D721Med (cell line): ENCODE measurements at regions not wholly inside any gene's neighbourhood (a gene's known extent, or its start where the extent isn't known, plus 50 kb on each side); places are given as distances from the start of the nearest gene placed in this dataset.

Experiments used
- DNase-seq: peaks from one replicate; pipeline ENCODE4 v3.0.0; 2011; ENCODE audit warnings: low spot score; ENCODE audit not compliant: insufficient read length
- FAIRE-seq: peaks from 2 replicates; lab custom pipeline; 2011; peaks lifted over from hg19 to GRCh38; lab: Jason Lieb, UNC
- TF ChIP-seq, protein P1 (sequence below): IDR thresholded peaks from 2 replicates; pipeline ENCODE4 v1.5.1; 2012; ENCODE audit warnings: mild to moderate bottlenecking, control low read depth; ENCODE audit not compliant: insufficient read depth; ENCODE audit errors: missing control alignments

GRCh38 chr18:71865888-71866287 is 678.3 kb downstream of the CBLN2 start:
- TF ChIP-seq, protein P1, sequence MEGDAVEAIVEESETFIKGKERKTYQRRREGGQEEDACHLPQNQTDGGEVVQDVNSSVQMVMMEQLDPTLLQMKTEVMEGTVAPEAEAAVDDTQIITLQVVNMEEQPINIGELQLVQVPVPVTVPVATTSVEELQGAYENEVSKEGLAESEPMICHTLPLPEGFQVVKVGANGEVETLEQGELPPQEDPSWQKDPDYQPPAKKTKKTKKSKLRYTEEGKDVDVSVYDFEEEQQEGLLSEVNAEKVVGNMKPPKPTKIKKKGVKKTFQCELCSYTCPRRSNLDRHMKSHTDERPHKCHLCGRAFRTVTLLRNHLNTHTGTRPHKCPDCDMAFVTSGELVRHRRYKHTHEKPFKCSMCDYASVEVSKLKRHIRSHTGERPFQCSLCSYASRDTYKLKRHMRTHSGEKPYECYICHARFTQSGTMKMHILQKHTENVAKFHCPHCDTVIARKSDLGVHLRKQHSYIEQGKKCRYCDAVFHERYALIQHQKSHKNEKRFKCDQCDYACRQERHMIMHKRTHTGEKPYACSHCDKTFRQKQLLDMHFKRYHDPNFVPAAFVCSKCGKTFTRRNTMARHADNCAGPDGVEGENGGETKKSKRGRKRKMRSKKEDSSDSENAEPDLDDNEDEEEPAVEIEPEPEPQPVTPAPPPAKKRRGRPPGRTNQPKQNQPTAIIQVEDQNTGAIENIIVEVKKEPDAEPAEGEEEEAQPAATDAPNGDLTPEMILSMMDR: no peak
- DNase-seq (no peak), FAIRE-seq (no peak)

DNA sequence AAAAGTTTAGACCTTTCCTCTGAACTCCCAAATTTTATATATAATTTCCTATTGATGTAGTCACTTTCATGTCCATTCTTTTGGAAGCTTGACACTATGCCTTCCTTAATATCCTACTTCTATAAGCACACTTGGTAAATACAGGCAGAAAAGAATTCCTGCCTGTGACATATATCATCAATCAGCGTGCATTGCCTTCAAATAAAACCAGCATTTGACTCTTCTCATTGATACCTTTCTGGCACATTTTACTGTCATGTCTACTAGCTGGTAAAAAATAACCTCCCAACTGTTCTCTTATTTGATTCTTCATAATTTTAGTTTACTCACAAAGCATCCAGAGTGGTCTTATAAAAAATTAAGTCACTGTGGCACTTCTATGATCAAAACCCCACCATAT is 693.5 kb downstream of the CBLN2 start:
- no peak for DNase-seq
- TF ChIP-seq, protein P1: no peak
- FAIRE-seq: no peak

- TF ChIP-seq, protein P1: no peak
- no peak for FAIRE-seq
- DNase-seq: no peak
Observed at GRCh38 chr18:71849407-71849806, 694.7 kb downstream of the CBLN2 start.

GRCh38 chr18:71846716-71847115 is 697.4 kb downstream of the CBLN2 start:
- TF ChIP-seq, protein P1: no peak
- FAIRE-seq (peak; percentile 21), DNase-seq (no peak)

- TF ChIP-seq, protein P1: no peak
- DNase-seq (no peak), FAIRE-seq (no peak)
Observed at GRCh38 chr18:71844814-71845213, 699.3 kb downstream of the CBLN2 start.

- DNase-seq: no peak
- FAIRE-seq: peak; percentile 91
- TF ChIP-seq, protein P1: no peak
Observed at GRCh38 chr18:71842666-71843065, 701.5 kb downstream of the CBLN2 start.

DNA sequence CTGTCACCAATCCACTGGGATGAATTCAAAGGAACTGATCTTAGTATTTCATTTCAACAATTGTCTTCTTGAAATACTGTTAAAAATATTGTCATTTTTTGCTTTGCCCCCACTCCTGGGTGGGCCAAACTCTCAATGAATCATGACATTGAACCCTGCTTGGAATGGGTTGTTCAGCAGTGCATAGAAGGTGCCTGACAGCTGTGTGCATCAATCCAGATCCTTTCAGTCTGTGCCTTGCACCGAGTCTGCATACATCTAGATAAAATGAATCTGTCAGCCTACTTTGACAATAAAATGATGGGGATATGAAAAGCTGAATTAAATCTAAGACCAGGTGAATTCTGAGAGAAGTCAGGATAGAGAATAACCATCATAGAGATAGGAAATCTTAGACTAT is 706.6 kb downstream of the CBLN2 start:
- TF ChIP-seq, protein P1: no peak
- FAIRE-seq (peak; percentile 53), DNase-seq (no peak)
